ENCODE measurements at regions not wholly inside any gene's neighbourhood (a gene's known extent, or its start where the extent isn't known, plus 50 kb on each side); places are given as distances from the start of the nearest gene placed in this dataset.

DNA sequence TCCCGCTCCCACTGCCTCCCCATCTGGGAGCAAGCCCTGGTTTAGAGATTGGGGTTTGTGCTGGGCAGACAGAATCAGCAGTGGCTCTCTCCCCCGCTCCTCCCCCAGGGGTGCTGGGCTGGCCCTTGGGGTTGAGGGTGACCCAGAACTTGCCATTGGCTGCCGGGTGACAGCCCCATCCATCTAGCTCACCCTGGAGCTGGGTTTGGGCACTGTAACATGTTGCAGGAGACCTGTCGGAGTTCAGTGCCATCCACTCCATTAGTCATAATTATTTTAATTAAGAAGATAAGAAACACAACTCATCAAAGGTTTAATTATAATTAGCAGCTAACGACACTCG is 111.4 kb upstream of the OTOS start:
- H3K36me3 ChIP-seq (ENCODE audit: control insufficient read depth in 4 of 4, insufficient read depth in 4 of 4, low read length in 4 of 4): no peaks in the 10 kb centered on the region
- no peak overlapping the region for H3K9ac ChIP-seq (ENCODE audit: insufficient read depth in 1 of 2, low read length in 2 of 2)
- WGBS, 2 donors: 79 to 81% methylated on average over 6 of the region's 6 CpGs
- no peaks in the 10 kb centered on the region for H3K27me3 ChIP-seq (ENCODE audit: control insufficient read depth in 3 of 3, insufficient read depth in 3 of 3, low read length in 2 of 3)
- no peak for ATAC-seq (ENCODE audit: insufficient read depth, low FRiP score)
- peak overlapping the region; percentile 81 to 88 for H3K27ac ChIP-seq (ENCODE audit: low read depth in 1 of 2, low read length in 1 of 2)
- TF ChIP-seq, protein P1, sequence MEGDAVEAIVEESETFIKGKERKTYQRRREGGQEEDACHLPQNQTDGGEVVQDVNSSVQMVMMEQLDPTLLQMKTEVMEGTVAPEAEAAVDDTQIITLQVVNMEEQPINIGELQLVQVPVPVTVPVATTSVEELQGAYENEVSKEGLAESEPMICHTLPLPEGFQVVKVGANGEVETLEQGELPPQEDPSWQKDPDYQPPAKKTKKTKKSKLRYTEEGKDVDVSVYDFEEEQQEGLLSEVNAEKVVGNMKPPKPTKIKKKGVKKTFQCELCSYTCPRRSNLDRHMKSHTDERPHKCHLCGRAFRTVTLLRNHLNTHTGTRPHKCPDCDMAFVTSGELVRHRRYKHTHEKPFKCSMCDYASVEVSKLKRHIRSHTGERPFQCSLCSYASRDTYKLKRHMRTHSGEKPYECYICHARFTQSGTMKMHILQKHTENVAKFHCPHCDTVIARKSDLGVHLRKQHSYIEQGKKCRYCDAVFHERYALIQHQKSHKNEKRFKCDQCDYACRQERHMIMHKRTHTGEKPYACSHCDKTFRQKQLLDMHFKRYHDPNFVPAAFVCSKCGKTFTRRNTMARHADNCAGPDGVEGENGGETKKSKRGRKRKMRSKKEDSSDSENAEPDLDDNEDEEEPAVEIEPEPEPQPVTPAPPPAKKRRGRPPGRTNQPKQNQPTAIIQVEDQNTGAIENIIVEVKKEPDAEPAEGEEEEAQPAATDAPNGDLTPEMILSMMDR (IDR thresholded peaks at IDR 0.05; ENCODE audit: control extremely low read depth, extremely low read depth): no peak
- H3K4me3 ChIP-seq: no peak overlapping the region
- no peak for DNase-seq
- H3K4me1 ChIP-seq (ENCODE audit: control insufficient read depth in 5 of 5, insufficient read depth in 5 of 5, low read length in 5 of 5): peaks cover 2 to 48% (median 9%) of the 10 kb centered on the region in 5 donors
- H3K9me3 ChIP-seq (ENCODE audit: control insufficient read depth in 4 of 4, insufficient read depth in 3 of 4, low read length in 3 of 4): no peaks in the 10 kb centered on the region

DNA sequence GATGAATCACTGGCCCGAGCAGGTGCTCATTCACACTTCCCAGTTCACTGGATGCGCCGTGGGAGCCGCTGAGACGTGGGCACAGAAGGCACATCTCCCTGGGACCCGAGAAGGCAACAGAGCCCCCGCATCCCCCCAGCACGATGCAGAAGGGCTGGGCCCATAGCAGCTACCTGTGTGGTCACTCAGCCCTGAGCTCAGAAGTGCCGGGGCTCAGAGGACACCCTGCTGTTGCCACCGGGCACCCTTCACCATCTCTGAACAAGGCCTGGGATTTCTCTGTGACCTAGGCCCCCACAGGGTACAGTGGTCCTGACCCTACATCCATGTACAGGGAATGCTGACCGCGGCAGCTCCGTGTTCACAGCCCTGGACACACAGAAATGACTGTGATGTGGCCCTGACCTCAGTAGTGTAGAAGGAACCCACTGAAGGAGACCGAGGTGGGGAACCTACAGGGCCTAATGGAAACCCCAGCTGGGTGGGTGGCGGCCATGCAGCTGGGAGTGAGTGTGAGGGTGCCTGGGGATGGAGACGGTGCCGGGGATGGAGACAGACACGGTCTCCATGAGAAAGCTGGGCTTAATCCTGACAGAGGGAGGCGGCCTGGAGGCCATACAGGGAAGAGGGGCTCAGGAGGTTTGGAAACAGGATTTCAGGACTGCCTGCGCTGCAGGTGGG is 111.9 kb upstream of the OTOS start:
- TF ChIP-seq, protein P1 (IDR thresholded peaks at IDR 0.05; ENCODE audit: control extremely low read depth, extremely low read depth): no peak
- no peak for ATAC-seq (ENCODE audit: insufficient read depth, low FRiP score)
- Histone ChIP-seq H3K27me3 (ENCODE audit: control insufficient read depth in 3 of 3, insufficient read depth in 3 of 3, low read length in 2 of 3) (no peaks in the 10 kb centered on the region), H3K36me3 (ENCODE audit: control insufficient read depth in 4 of 4, insufficient read depth in 4 of 4, low read length in 4 of 4) (no peaks in the 10 kb centered on the region), H3K27ac (ENCODE audit: low read depth in 1 of 2, low read length in 1 of 2) (peak overlapping the region; percentile 37 to 88), H3K9ac (ENCODE audit: insufficient read depth in 1 of 2, low read length in 2 of 2) (no peak overlapping the region), H3K4me3 (no peak overlapping the region), H3K9me3 (ENCODE audit: control insufficient read depth in 4 of 4, insufficient read depth in 3 of 4, low read length in 3 of 4) (no peaks in the 10 kb centered on the region), H3K4me1 (ENCODE audit: control insufficient read depth in 5 of 5, insufficient read depth in 5 of 5, low read length in 5 of 5) (peaks cover 2 to 45% (median 9%) of the 10 kb centered on the region in 5 donors)
- WGBS, 2 donors: 83 to 86% methylated on average over 20 of the region's 20 CpGs
- DNase-seq: no peak

DNA sequence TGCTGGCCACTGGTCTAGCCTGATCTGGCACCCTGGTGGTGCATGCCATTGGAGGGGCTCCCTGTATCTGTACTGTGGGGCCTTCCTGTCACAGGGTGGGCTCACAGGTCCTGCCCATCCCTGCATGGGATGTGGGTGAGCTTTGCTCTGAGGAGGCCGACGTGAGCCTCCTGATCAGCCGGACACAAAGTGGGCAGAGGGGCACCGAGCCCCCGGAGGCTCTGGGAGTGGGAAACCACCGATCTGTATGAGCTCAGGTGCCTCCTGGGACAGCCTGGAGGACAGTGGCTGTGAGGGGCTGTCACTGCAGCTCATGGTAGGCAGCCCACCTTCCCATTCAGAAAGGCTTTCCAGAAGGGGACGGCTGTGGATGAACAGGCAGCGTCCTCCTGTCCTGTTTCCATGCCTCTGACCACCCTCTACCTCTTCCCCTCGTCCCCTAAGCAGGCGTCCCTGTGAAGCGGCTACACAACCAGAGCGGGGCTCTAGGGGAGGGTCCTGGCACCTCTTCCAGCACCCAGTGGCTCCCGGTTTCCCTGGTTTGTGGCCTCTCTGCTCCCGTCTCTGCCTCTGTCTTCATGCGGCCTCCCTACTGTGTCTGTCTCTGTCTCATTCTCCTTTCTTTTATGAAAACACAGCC is 112.5 kb upstream of the OTOS start:
- ATAC-seq (ENCODE audit: insufficient read depth, low FRiP score) (no peak), DNase-seq (no peak)
- H3K4me3 ChIP-seq: no peak overlapping the region
- TF ChIP-seq, protein P1 (IDR thresholded peaks at IDR 0.05; ENCODE audit: control extremely low read depth, extremely low read depth): no peak
- H3K9me3 ChIP-seq (ENCODE audit: control insufficient read depth in 4 of 4, insufficient read depth in 3 of 4, low read length in 3 of 4): no peaks in the 10 kb centered on the region
- H3K9ac ChIP-seq (ENCODE audit: insufficient read depth in 1 of 2, low read length in 2 of 2): no peak overlapping the region
- peak overlapping the region in 1 of 2 donors; percentile 18 for H3K27ac ChIP-seq (ENCODE audit: low read depth in 1 of 2, low read length in 1 of 2)
- WGBS, 2 donors: 87 to 90% methylated on average over 15 of the region's 15 CpGs
- no peaks in the 10 kb centered on the region for H3K36me3 ChIP-seq (ENCODE audit: control insufficient read depth in 4 of 4, insufficient read depth in 4 of 4, low read length in 4 of 4)
- no peaks in the 10 kb centered on the region for H3K27me3 ChIP-seq (ENCODE audit: control insufficient read depth in 3 of 3, insufficient read depth in 3 of 3, low read length in 2 of 3)
- peaks cover 0 to 39% (median 9%) of the 10 kb centered on the region in 5 donors for H3K4me1 ChIP-seq (ENCODE audit: control insufficient read depth in 5 of 5, insufficient read depth in 5 of 5, low read length in 5 of 5)

Measured in lung (tissue), 11 donors.